ENCODE measurements at regions not wholly inside any gene's neighbourhood (a gene's known extent, or its start where the extent isn't known, plus 50 kb on each side); places are given as distances from the start of the nearest gene placed in this dataset.

- no peak for DNase-seq
These were observed 54.5 kb downstream of the CLDN34 start for GRCh38 chrX:10021461-10022272.

- no peak for DNase-seq
These were observed 55.0 kb downstream of the CLDN34 start for GRCh38 chrX:10022273-10022541.

- no peak for DNase-seq
These were observed 55.6 kb downstream of the CLDN34 start for GRCh38 chrX:10022580-10023245.

- no peak for DNase-seq
These were observed 56.7 kb downstream of the CLDN34 start for GRCh38 chrX:10023821-10024220.

- no peak for DNase-seq
These were observed 58.8 kb downstream of the CLDN34 start for GRCh38 chrX:10025742-10026493.

DNA sequence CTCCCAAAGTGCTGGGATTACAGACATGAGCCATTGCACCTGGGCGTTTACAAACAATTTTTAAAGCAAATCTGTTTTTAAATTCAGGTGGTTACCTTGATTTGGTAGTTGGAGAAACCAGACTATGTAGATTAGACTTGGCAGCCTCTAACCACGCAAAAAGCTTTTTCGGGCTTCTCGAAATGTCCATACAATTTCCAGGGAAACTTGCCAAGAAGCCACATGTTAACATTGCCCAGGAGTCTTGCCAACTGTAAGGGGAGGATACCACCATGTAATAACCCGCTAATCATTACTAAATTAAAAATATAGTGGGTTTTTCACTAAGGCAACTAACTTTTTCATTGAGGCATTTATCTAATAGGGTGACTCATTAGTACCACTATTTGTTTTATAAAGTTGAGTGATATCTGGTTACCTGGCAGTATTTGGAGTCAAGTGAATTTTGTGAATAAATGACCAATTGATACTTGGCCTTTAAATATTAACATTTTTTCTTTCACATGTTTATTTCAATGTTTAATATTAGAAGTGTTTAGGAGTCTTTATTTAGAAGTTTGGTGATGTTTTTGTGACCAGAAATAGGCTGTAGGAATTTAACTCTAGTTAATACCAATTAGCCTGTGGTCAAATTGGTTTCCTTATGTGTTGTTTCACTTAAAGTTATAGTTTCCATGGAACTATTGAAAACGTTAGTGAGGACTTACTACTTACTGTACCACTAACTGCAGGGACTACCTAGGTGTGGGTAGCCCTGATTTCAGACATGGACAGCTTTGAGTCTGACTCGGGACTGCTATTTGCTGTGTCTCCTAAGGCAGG lies 61.3 kb downstream of the CLDN34 start:
- DNase-seq: no peak

DNA sequence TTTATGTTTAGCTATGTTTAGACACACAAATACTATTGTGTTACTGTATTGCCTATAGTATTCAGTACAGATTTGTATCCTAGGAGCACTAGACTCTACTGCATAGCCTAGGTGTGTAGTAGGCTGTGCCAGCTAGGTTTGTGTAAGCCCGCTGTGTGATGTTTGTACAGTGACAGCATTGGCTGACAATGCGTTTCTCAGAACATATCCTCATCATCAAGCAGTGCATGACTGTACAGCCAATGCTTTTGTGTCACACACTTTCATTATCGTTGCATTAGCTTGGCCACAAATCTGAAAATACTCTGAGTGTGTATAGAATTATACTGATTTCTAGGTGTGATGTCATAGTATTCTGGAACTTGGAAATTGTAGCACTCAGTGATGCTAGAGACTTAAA lies 63.4 kb downstream of the CLDN34 start:
- no peak for DNase-seq

DNA sequence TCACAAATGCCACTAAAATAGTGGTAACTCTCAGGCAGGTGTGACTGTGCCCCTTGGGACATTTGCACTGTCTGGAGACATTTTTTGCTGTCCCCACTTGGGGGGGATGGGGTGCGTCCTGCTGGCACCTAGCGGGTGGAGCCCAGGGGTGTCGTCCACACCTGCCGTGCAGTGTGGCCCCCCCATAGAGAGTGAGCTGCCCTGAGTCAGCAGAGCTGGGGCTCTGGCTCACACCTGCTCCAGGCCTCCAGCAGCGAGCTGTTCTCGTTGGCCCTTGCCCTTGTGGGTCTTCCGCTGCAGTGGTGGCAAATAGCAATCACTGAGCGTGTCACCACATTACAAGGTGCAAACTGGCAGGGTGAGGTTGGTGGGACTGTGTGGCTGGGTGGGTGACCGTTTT lies 64.6 kb downstream of the CLDN34 start:
- no peak for DNase-seq

DNA sequence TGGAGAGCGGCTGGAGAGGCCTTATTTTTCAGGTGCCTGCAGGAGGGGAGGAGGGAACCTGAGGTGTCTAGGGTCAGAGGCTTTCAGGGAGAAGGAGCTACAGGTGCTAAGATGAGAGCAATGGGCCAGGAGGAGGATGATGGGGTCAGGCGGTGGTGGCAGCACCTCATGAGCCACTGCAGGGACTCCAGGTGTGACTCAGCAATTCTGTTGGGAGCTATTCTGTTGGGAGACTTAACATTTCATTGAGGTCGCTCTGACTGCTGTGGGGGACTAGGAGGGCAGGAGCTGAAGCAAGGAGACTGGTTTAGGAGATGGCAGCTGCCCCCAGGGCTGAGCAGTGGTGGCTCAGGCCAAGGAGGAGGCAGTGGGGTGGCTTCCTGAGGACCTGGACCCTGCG lies 65.0 kb downstream of the CLDN34 start:
- no peak for DNase-seq

GRCh38 chrX:10033375-10034007 lies 66.3 kb downstream of the CLDN34 start:
- DNase-seq: no peak

- no peak for DNase-seq
These were observed 67.6 kb downstream of the CLDN34 start for GRCh38 chrX:10034740-10035260.

- DNase-seq: no peak
These were observed 71.4 kb downstream of the CLDN34 start for GRCh38 chrX:10038585-10038984.

GRCh38 chrX:10039821-10040793 lies 72.9 kb downstream of the CLDN34 start:
- no peak for DNase-seq

DNA sequence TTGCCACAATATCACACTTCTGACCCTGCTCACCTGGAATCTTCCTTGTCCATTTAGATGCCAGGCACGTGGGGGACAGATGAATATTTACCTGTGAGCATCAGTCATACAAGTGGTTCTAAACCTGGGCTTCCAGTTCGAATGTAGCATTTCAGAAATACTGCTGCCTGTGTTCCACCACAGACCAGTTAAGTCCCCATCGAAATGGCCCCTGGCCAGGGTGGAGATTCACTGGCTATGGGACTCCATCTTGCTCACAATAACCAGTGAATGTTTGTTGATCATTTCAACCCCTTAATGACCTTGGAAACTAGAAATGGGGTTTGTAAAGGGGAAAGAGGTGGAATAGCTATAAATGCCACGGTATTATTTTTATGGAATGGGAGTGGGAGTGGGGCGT lies 73.8 kb downstream of the CLDN34 start:
- DNase-seq: no peak

GRCh38 chrX:10041383-10041782 lies 74.2 kb downstream of the CLDN34 start:
- DNase-seq: no peak

GRCh38 chrX:10042055-10042454 lies 74.9 kb downstream of the CLDN34 start:
- no peak for DNase-seq

GRCh38 chrX:10043386-10043785 lies 76.2 kb downstream of the CLDN34 start:
- no peak for DNase-seq

GRCh38 chrX:10044021-10044420 lies 76.9 kb downstream of the CLDN34 start:
- no peak for DNase-seq

GRCh38 chrX:10045327-10046000 lies 78.3 kb downstream of the CLDN34 start:
- no peak for DNase-seq

DNA sequence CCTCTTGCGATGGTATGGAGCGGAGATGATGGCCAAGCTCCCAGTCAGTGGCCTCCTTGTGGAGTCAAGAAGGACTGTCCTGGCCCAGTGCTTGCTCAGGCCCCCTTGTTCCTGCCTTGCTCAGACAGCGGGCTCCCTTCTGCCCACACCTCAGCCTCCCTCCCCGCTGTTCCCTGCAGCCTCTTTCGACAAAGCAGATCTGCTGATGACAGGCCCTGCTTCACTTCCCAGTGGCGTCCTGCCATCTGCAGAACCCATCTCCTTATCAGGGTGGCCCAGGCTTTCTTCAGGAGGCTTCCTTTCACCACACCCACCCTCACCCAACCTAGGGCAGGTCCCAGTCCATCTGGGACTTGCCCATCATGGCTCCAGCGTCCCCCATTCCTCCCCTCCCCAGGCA lies 80.0 kb downstream of the CLDN34 start:
- no peak for DNase-seq

- DNase-seq: no peak
These were observed 80.5 kb downstream of the CLDN34 start for GRCh38 chrX:10047631-10048030.
